HepG2 (cell line): ENCODE measurements at regions not wholly inside any gene's neighbourhood (a gene's known extent, or its start where the extent isn't known, plus 50 kb on each side); places are given as distances from the start of the nearest gene placed in this dataset.

Experiments
- ATAC-seq: fragments of 200-7000 bp; cut with Tn5 transposase; 3 replicates; pipeline ENCODE4 v1.9.1; 2020; ENCODE audit warnings: mild to moderate bottlenecking, moderate library complexity
- BruUV-seq: library from RNA; stranded (reverse); fragments of 400-500 nt; replicated peaks from 2 replicates; lab custom pipeline; 2021; lab: Mats Ljungman, UMichigan
- CTCF ChIA-PET: fragments of 300-600 bp; formaldehyde crosslinking; extraction: SDS; loops from one replicate; lab custom pipeline; 2021; ENCODE audit warnings: low total read pairs, inconsistent platforms, low intra/inter-chr PET ratio; lab: Yijun Ruan, JAX
- POLR2A ChIA-PET: fragments of 350-600 bp; sonication (Branson Sonifier 250); formaldehyde crosslinking; loops from one replicate; lab custom pipeline; 2020; ENCODE audit warnings: antibody characterized with exemption, inconsistent platforms; lab: Yijun Ruan, JAX
- DNase-seq: peaks from one replicate; pipeline ENCODE4 v3.0.0-alpha.2; 2015; ENCODE audit warnings: low spot score
- FAIRE-seq: peaks from 3 replicates; lab custom pipeline; 2011; peaks lifted over from hg19 to GRCh38; lab: Jason Lieb, UNC
- H2AFZ ChIP-seq: one replicate; pipeline ENCODE4 v1.6.1; 2011; ENCODE audit warnings: low read length, inconsistent platforms
- H3K27ac ChIP-seq: fragments of 300-600 bp; 3 replicates; pipeline ENCODE4 v1.8.0; 2011; ENCODE audit warnings: mixed run types, mild to moderate bottlenecking, mixed read lengths, low read length, inconsistent platforms; ENCODE audit not compliant: insufficient read depth; ENCODE audit errors: extremely low read length
- H3K27me3 ChIP-seq, 2 experiments: fragments of 200-600 bp in 1 of 2; 2 replicates in 1 of 2; 3 replicates in 1 of 2; pipeline versions ENCODE4 v1.6.0 to v1.8.0; 2011; ENCODE audit warnings: low read length in 2 of 2, mild to moderate bottlenecking in 2 of 2, moderate library complexity in 2 of 2, inconsistent platforms in 1 of 2; ENCODE audit not compliant: insufficient read depth in 2 of 2, control insufficient read depth in 1 of 2
- H3K36me3 ChIP-seq, 2 experiments: fragments of 200-600 bp in 1 of 2; replicated peaks in 1 of 2; 2 replicates in 1 of 2; 3 replicates in 1 of 2; pipeline versions ENCODE4 v1.5.1 to v1.8.0; 2011; ENCODE audit warnings: low read length in 2 of 2, inconsistent platforms in 1 of 2; ENCODE audit not compliant: insufficient read depth in 2 of 2, control insufficient read depth in 1 of 2
- H3K4me1 ChIP-seq: 2 replicates; pipeline ENCODE4 v1.5.1; 2012; ENCODE audit warnings: low read length, inconsistent platforms; ENCODE audit not compliant: insufficient read depth
- H3K4me2 ChIP-seq: 2 replicates; pipeline ENCODE4 v1.6.0; 2011; ENCODE audit warnings: low read depth, low read length, inconsistent platforms
- H3K4me3 ChIP-seq, 3 experiments: fragments of 200-600 bp in 1 of 3; sonication (generic), shearing (Covaris generic) in 1 of 3; replicated peaks in 1 of 3; 2 replicates each; pipeline ENCODE4 v1.5.1; 2011 to 2016; ENCODE audit warnings: low read length in 3 of 3, inconsistent platforms in 2 of 3, low read depth in 2 of 3, mild to moderate bottlenecking in 2 of 3, control low read depth in 1 of 3, mixed read lengths in 1 of 3; ENCODE audit not compliant: insufficient read depth in 1 of 3
- H3K79me2 ChIP-seq: one replicate; pipeline ENCODE4 v1.6.1; 2011; ENCODE audit warnings: low read length, inconsistent platforms; ENCODE audit not compliant: insufficient read depth
- H3K9ac ChIP-seq: 2 replicates; pipeline ENCODE4 v1.6.0; 2011; ENCODE audit warnings: mild to moderate bottlenecking, low read depth, low read length, inconsistent platforms; ENCODE audit not compliant: insufficient read depth
- H3K9me3 ChIP-seq: 2 replicates; pipeline ENCODE4 v1.5.1; 2012; ENCODE audit warnings: mild to moderate bottlenecking, low read length
- H4K20me1 ChIP-seq: 2 replicates; pipeline ENCODE4 v1.6.0; 2011; ENCODE audit warnings: inconsistent platforms, mild to moderate bottlenecking, low read length, moderate library complexity; ENCODE audit not compliant: insufficient read depth
- ARNTL ChIP-seq: sonication (generic); formaldehyde crosslinking; IDR thresholded peaks from 2 replicates; pipeline ENCODE4 v1.4.0; 2020; ENCODE audit warnings: mild to moderate bottlenecking, missing genetic modification reagents
- FOXO4 ChIP-seq: sonication (generic); formaldehyde crosslinking; conservative IDR thresholded peaks from 2 replicates; pipeline ENCODE4 v1.8.1; 2023; ENCODE audit warnings: missing genetic modification reagents
- MAX ChIP-seq: IDR thresholded peaks from 2 replicates; pipeline ENCODE4 v1.6.1; 2012; ENCODE audit warnings: inconsistent platforms
- MEF2D ChIP-seq: sonication (generic); formaldehyde crosslinking; IDR thresholded peaks from 2 replicates; pipeline ENCODE4 v1.5.1; 2020; ENCODE audit warnings: mild to moderate bottlenecking, missing genetic modification reagents
- RFXAP ChIP-seq: sonication (generic); formaldehyde crosslinking; IDR thresholded peaks from 2 replicates; pipeline ENCODE4 v1.4.0; 2020; ENCODE audit warnings: missing genetic modification reagents, borderline replicate concordance
- SNRNP70 ChIP-seq: fragments of 200-400 bp; formaldehyde crosslinking; IDR thresholded peaks from 2 replicates; pipeline ENCODE4 v1.6.1; 2017; ENCODE audit warnings: mild to moderate bottlenecking, low read depth, low read length, moderate library complexity
- ZNF333 ChIP-seq: sonication (generic); formaldehyde crosslinking; IDR thresholded peaks from 2 replicates; pipeline ENCODE4 v1.4.0; 2020; ENCODE audit warnings: mild to moderate bottlenecking, missing genetic modification reagents, borderline replicate concordance
- WGBS: methylation state at CpG from one replicate; pipeline ENCODE4 v1.1.6; 2017; ENCODE audit warnings: low lambda C conversion rate; 5-methylcytosine and 5-hydroxymethylcytosine counted together
- in situ Hi-C: cut with HindIII; loops from 2 replicates; pipeline ENCODE4 v1.10.0; 2017; ENCODE audit warnings: low pct_unique_long_range_greater_than_20kb; ENCODE audit not compliant: extremely low pct_ligation_motif_present
- intact Hi-C: fragments of 100-400 bp; cut with micrococcal nuclease; formaldehyde crosslinking; loops from one replicate; pipeline ENCODE4 v1.10.0; 2022; ENCODE audit not compliant: unreplicated experiment
- TF ChIP-seq, protein P1 (sequence below): IDR thresholded peaks from 2 replicates; pipeline ENCODE4 v1.6.1; 2016; ENCODE audit warnings: mild to moderate bottlenecking

DNA sequence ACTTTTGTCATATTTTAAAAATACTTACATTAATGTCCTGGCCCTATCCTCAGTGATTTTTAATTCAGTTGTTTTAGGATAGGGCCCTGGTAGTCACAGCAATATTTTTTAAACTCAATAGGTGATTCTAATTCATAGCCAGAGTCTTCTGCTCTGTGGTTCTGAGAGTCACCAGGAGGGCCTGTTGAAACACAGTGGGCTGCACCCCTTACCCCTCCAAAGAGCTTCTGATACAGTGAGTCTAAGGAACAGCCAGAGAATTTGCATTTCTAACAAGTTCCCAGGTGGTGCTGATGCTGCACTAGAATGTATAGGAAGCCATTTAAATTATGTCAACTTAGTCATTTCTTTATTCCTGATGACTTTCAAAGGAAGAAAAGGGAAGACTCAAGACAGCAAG is 458.3 kb upstream of the ARRDC3 start (continued):
- no peak for TF ChIP-seq ARNTL (CRISPR knock-in tag)
- TF ChIP-seq MAX, result no peak
- TF ChIP-seq MEF2D (CRISPR knock-in tag), result no peak
- TF ChIP-seq, protein P1, sequence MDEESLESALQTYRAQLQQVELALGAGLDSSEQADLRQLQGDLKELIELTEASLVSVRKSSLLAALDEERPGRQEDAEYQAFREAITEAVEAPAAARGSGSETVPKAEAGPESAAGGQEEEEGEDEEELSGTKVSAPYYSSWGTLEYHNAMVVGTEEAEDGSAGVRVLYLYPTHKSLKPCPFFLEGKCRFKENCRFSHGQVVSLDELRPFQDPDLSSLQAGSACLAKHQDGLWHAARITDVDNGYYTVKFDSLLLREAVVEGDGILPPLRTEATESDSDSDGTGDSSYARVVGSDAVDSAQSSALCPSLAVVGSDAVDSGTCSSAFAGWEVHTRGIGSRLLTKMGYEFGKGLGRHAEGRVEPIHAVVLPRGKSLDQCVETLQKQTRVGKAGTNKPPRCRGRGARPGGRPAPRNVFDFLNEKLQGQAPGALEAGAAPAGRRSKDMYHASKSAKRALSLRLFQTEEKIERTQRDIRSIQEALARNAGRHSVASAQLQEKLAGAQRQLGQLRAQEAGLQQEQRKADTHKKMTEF (CRISPR knock-in tag), result no peak
- TF ChIP-seq SNRNP70, result no peak
- TF ChIP-seq, all 625 proteins: peak for 0

GRCh38 chr5:91840412-91840811 is 457.3 kb upstream of the ARRDC3 start:
- in situ Hi-C loops, result no loop called here
- TF ChIP-seq ZNF333 (CRISPR knock-in tag), result no peak
- TF ChIP-seq RFXAP, result no peak
- TF ChIP-seq FOXO4, result no peak
- Histone ChIP-seq H3K36me3 (no peaks in the 10 kb centered on the region), H3K4me2 (no peak overlapping the region), H3K79me2 (no peaks in the 10 kb centered on the region), H3K27ac (no peak overlapping the region), H3K27me3 (no peaks in the 10 kb centered on the region), H3K9ac (no peak overlapping the region), H3K9me3 (no peaks in the 10 kb centered on the region), H3K4me3 (no peak overlapping the region), H3K4me1 (no peaks in the 10 kb centered on the region), H4K20me1 (no peaks in the 10 kb centered on the region), H2AFZ (no peak overlapping the region)
- no peak for DNase-seq
- 20% methylated on average over 4 of the region's 4 CpGs for WGBS
- no peak for FAIRE-seq
- no peak for ATAC-seq
- ChIA-PET CTCF (no interaction called here), POLR2A (no interaction called here)
- no TSS peak for BruUV-seq
- intact Hi-C loops, result no loop called here
